ENCODE measurements at regions not wholly inside any gene's neighbourhood (a gene's known extent, or its start where the extent isn't known, plus 50 kb on each side); places are given as distances from the start of the nearest gene placed in this dataset.

GRCh38 chr4:24117975-24118374, 228.1 kb upstream of the PPARGC1A start:
- intact Hi-C loops (cut with micrococcal nuclease), result no loop called here

DNA sequence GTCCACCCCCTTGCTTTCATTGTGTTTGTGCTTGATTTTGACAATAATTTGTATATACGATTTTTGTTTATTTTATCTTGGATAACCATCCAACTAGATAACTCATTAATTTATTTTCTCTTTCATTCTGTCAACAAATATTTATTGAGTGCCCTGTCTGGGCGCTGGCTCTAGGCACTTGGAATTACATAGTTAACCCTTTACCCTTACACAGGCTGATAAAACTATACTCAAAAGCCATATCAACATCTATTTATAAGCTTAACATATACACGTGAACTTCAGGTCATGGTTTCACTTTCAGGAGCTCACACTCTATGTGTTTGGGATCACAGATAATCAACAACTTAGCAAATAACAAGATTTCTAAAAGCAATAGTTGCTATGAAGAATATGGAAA, 226.3 kb upstream of the PPARGC1A start:
- intact Hi-C loops (cut with micrococcal nuclease), result no loop called here

- intact Hi-C loops (cut with micrococcal nuclease), result no loop called here
These were observed 225.2 kb upstream of the PPARGC1A start for GRCh38 chr4:24114919-24115500.

DNA sequence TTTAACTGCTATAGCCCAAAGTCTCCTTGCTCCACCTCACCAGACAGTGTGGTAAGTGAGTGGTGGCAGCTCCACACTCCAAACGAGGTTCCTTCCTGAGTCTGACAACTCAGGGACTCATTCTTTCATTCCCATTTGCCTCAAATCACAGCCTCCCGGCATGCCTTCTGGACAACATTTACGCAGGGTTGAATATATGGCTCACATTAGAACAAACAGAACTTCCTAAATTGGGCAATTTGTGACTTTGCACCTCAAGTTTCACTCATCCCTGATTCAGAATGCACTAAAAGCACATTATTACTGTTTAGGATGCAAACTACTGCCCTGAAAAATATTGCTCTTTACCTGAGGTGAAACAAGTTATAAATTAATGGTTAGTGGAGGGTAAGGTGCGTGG, 224.6 kb upstream of the PPARGC1A start:
- intact Hi-C loops (cut with micrococcal nuclease), result no loop called here

DNA sequence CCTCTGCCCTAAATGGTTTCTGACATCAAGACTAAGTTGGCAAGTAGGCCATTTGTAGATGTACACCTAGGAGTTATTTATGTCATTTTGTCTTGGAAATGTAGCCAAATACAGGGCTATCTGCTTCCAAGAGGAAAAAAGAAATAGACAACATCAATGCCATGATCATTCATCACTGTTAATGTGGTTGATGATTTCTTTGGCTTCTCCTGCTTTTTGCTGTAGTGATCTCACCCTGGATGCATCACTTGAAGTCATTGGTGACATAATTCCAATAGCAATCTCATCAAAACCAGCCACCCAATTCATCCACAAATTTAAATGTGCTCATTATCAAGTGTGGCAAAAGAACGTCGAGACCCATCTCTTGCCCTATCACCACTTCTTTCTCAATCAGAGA, 222.6 kb upstream of the PPARGC1A start:
- intact Hi-C loops (cut with micrococcal nuclease), result no loop called here

- intact Hi-C loops (cut with micrococcal nuclease), result no loop called here
These were observed 218.7 kb upstream of the PPARGC1A start for GRCh38 chr4:24108567-24108966.

- intact Hi-C loops (cut with micrococcal nuclease), result no loop called here
These were observed 215.6 kb upstream of the PPARGC1A start for GRCh38 chr4:24105327-24106038.

DNA sequence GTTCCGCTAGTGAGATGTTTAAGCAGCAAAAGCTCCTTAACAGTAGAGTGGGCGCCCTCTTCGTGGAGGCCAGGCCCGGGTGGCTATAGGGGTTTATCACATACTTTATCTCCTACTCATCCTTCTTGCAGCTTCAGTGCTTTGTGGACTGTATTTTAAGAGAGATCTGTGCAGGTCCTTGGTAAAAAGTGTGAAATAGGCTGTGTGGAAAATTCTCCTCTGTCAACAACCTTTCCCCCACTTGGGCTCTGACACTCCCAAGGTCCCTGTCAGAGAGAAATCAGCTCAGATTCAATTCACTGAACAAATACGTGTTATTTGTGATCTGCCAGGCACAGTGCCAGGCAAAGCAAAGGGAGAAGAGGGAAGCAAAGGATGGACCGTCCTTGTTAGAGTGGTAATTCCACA, 214.3 kb upstream of the PPARGC1A start:
- intact Hi-C loops (cut with micrococcal nuclease), result no loop called here

DNA sequence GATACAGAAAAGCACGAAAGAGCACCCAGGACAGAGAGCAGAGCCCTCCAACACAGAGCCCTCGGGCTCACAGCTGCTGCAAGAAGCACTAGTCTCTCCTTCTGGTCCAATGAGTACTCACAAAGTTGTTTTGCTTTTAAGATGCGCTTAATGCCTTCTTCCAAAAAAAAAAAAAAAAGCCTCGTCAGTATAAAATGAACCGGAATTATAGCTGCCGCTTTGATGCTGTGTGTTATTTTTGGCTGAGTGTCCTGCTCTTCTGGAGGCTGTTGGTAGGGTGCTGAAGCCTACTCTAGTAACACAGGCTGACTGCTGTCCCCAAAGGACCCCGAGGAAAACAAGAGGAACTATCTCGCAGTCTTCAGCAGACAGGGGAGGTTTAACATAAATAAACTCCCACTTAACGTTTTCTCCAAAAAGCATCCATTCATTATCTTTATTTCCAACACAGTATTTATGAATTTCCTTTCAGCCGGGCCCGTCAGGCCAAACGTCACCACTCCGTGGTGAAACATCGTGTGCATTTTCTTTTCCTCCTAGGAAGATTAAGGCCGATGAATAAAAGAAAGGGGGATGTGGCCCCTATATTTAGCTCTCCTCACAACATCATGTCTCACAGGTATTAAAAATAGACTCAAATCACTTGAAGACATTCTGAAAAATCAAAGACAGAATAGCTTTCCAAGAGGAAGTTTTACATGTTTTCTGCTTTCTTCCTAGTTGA, 213.7 kb upstream of the PPARGC1A start:
- intact Hi-C loops (cut with micrococcal nuclease), result no loop called here

GRCh38 chr4:24102621-24103020, 212.8 kb upstream of the PPARGC1A start:
- intact Hi-C loops (cut with micrococcal nuclease), result no loop called here

DNA sequence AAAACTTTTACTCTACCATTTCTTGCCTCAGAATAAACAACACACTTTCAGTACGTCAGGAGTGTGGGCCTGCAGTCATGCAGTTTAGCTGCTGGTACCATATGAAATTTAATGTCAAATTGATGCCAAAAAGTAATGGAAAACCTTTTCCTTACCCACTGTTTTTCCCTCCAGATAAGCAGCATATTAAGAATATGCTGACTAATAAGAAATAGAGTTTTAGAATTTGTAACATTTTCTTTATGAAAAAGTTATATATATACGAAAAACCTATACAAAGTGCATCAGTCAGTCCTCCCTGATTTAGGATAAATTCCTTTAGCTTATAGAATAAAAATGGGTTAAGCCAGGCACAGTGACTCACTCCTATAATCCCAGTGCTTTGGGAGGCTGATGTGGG, 206.8 kb upstream of the PPARGC1A start:
- intact Hi-C loops (cut with micrococcal nuclease), result no loop called here

GRCh38 chr4:24094726-24095125, 204.9 kb upstream of the PPARGC1A start:
- intact Hi-C loops (cut with micrococcal nuclease), result no loop called here

- intact Hi-C loops (cut with micrococcal nuclease), result no loop called here
These were observed 203.6 kb upstream of the PPARGC1A start for GRCh38 chr4:24093446-24093845.

GRCh38 chr4:24091639-24092233, 201.9 kb upstream of the PPARGC1A start:
- intact Hi-C loops (cut with micrococcal nuclease), result no loop called here

DNA sequence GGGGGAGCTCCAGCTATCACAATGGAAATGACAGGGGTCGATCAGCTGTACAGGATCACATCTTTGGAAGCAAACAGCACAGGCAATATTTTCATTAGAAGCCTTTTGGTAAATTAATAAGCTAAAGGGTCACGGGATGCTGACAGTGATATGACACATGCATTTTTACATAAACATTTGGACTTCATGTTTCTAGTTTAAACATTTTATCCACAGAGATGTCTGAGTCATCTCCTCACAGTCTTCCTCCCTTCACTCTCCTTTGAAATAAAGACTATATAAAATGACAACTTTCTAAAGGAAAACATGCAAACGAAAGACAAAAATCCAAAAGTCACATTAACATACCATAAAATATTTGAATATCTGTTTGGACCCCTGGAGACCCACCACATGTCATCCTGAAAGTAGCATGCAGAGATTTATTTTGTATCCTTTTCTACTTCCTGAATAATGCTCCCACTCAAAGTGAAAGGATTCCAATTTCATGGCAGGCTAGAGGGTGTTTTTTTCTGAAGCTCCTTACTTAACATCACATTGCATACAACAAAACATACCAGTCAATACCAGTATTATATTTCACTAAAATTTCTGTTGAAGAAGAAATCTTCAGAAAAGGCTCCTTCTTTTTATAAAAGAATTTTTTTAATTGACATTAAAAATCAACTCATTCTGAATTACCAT, 200.1 kb upstream of the PPARGC1A start:
- intact Hi-C loops (cut with micrococcal nuclease), result no loop called here

GRCh38 chr4:24080871-24081270, 191.0 kb upstream of the PPARGC1A start:
- intact Hi-C loops (cut with micrococcal nuclease), result no loop called here

DNA sequence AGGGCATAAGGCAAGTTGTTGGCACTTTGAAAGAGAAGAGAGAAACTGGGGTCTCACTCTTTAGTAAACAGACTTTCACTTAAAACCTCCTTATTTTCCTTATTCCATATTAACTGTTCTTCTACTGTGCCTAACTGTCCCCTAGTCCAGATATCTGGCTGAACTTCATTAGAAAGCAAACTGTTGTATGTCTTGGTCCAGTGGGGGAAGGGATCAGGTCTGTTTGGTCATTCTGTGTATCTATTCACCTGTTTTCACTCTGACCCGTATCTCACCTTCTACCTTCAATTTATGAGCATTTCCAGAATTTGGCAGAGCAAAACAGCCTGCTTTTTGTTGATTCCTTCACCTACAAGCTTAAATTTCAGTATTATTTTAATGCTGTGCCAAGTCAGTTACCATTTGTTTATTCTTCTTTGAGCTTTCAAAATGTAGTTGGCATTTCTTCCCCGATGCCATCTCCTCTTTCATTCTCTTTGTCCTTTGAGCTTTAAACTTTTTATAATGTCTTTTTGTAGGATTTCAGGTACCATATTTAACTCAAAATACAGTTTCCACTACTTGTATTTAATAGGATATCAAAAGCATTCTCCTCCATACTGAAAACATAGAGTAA, 188.6 kb upstream of the PPARGC1A start:
- intact Hi-C loops (cut with micrococcal nuclease), result no loop called here

- intact Hi-C loops (cut with micrococcal nuclease), result no loop called here
These were observed 187.0 kb upstream of the PPARGC1A start for GRCh38 chr4:24076811-24077210.

GRCh38 chr4:24073948-24074347, 184.1 kb upstream of the PPARGC1A start:
- intact Hi-C loops (cut with micrococcal nuclease), result no loop called here

DNA sequence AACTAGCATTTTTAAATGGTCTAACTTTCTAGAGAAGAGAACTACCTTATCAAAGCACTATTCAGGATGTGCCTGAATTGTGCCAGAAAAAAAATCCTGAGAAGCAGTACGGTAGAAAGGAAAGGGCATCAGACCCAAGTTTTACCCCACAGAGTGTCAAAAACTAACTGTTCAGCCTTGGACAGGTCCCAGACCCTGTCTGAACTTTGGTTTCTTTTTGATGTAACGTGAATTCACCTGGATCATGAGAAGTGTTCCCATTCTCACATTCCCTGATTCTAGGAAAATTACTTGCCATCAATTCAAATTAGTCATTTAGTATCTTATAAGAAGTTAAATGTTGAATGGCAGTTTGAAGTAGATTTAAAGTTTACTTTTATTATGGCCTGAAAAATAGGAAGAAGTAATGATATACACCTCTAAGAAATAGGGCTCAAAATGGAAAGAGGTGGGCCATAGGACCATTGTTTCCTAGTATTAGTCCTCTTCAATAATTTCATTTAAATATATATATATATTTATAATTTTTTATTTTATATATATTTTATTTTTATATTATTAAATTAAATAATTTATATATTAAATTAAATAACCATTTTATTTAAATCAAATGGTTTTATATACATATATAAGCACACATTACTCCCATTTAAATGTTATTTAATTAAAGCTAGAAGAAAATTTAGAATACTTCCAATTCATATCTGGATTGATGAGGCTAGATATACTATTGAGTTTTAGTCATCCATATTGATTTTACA, 181.9 kb upstream of the PPARGC1A start:
- intact Hi-C loops (cut with micrococcal nuclease), result no loop called here

DNA sequence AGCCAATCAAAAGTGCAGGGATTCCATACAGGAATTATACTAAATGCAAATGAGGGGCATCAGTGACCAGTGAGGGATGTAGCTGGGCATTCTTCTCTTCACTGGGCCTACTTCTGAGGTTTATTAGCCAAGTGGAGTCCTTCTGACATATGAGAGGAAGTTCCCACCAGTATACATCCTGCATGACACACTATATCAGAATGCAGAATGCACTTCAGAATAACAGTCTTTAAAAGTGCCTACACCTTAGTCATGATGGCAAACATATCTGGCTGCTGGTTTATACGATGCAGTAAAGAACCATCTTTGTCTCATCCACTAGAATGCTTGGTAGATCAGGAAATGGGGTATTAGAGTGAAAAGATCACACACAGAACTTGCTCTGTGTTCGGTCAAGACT, 180.3 kb upstream of the PPARGC1A start:
- intact Hi-C loops (cut with micrococcal nuclease), result no loop called here
